Activated naive CD4-positive, alpha-beta T cell treated with anti-CD3 and anti-CD28 coated beads, Interleukin-2, amount 50 U/mL, for 24 hours (primary cell): ENCODE measurements at regions not wholly inside any gene's neighbourhood (a gene's known extent, or its start where the extent isn't known, plus 50 kb on each side); places are given as distances from the start of the nearest gene placed in this dataset.
"Not testable (repeated sequence)": the region's sequence is repeated elsewhere in the genome, so short reads cannot be mapped to it uniquely, and the experiment has no call there.

Source experiments
- H3K27ac Mint-ChIP-seq: one replicate; pipeline ENCODE4 v1.8.0; 2021; ENCODE audit warnings: mild to moderate bottlenecking, mixed read lengths
- H3K27me3 Mint-ChIP-seq: one replicate; pipeline ENCODE4 v1.8.0; 2021; ENCODE audit warnings: mixed read lengths
- H3K36me3 Mint-ChIP-seq: one replicate; pipeline ENCODE4 v1.8.0; 2021; ENCODE audit warnings: mixed read lengths
- H3K4me1 Mint-ChIP-seq: one replicate; pipeline ENCODE4 v1.8.0; 2021; ENCODE audit warnings: mixed read lengths
- H3K4me3 Mint-ChIP-seq: one replicate; pipeline ENCODE4 v1.8.0; 2021; ENCODE audit warnings: mild to moderate bottlenecking, mixed read lengths
- H3K9me3 Mint-ChIP-seq: one replicate; pipeline ENCODE4 v1.8.0; 2021; ENCODE audit warnings: mixed read lengths

DNA sequence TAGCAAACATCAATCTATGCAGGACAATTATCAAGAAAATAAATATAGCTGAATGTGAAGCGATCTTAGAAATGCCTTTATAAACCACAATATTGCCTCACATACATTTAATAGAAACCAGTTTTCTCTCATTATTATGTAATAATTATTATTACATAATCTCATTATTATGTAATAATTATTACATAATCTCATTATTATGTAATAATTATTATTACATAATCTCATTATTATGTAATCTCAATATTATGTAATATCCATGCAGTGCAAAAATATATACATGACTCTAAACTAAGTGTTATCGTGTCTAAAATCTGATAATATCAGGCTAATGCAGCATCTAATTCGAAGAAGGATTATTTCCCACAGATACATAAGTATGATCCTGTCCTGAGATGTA is 563.9 kb upstream of the SEMA6A start:
- Mint-ChIP-seq H3K4me1 (no peaks in the 10 kb centered on the region), H3K9me3 (peaks cover 10% of the 10 kb centered on the region), H3K27me3 (no peaks in the 10 kb centered on the region), H3K36me3 (no peaks in the 10 kb centered on the region), H3K27ac (no peak overlapping the region), H3K4me3 (no peak overlapping the region)

GRCh38 chr5:117135851-117136250 is 561.2 kb upstream of the SEMA6A start:
- Mint-ChIP-seq H3K27ac (no peak overlapping the region), H3K4me1 (no peaks in the 10 kb centered on the region), H3K27me3 (no peaks in the 10 kb centered on the region), H3K4me3 (no peak overlapping the region), H3K9me3 (peaks cover 7% of the 10 kb centered on the region), H3K36me3 (no peaks in the 10 kb centered on the region)

- Mint-ChIP-seq H3K4me3 (no peak overlapping the region), H3K36me3 (no peaks in the 10 kb centered on the region), H3K4me1 (no peaks in the 10 kb centered on the region), H3K9me3 (no peaks in the 10 kb centered on the region), H3K27me3 (no peaks in the 10 kb centered on the region), H3K27ac (no peak overlapping the region)
Measured at GRCh38 chr5:117133198-117133597, 558.6 kb upstream of the SEMA6A start.

DNA sequence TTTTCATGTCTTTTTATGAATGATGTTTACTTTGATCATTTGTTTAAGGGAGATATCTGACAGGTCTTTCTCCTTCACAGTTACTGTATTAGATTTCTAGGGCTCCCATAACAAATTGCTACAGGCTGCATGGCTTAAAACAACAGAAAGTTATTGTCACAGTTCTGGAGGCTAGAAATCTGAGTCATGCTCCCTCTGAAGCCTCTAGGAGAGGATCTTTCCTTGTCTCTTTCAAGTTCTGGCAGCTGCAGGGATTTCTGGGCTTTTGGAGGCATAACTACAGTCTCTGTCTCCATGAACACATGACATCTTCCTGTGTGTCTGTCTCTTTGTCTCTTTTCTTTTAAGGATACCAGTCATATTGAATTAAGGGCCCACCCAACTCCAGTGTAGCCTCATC is 557.3 kb upstream of the SEMA6A start:
- Mint-ChIP-seq H3K9me3 (no peaks in the 10 kb centered on the region), H3K4me1 (no peaks in the 10 kb centered on the region), H3K27ac (no peak overlapping the region), H3K27me3 (no peaks in the 10 kb centered on the region), H3K4me3 (no peak overlapping the region), H3K36me3 (no peaks in the 10 kb centered on the region)

DNA sequence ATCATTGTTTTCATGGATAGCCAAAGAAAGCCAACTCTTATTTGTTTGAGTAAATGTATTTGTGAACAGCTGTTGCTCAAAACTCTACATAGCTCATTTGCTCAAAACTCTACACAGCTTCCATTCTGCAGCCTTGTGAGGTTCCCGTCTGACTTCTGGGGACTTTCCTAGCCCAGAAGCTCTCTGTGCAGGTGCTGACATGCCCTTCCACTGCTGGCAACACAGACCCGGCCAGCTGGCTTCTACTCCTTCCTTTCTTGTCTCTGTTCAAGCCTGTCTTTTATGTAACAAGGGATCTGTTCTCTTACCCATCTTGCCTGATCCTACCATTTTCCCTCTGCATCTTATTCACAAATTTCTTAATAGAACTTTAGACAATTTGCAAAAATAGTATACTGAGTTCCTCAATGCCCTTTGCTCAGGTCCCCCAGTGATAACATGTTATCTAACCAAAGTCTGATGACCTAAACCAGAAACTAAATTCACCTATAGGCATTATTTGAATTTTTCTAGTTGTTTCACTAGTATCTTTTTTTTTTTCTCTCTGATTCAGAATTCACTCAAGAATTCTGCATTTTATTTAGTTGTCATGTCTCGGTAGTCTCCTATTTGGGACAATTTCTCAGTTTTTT is 556.5 kb upstream of the SEMA6A start:
- Mint-ChIP-seq H3K27me3 (no peaks in the 10 kb centered on the region), H3K27ac (no peak overlapping the region), H3K36me3 (no peaks in the 10 kb centered on the region), H3K4me3 (no peak overlapping the region), H3K4me1 (no peaks in the 10 kb centered on the region), H3K9me3 (no peaks in the 10 kb centered on the region)

GRCh38 chr5:117118499-117118898 is 543.9 kb upstream of the SEMA6A start:
- Mint-ChIP-seq H3K4me1 (no peaks in the 10 kb centered on the region), H3K4me3 (no peak overlapping the region), H3K27ac (no peak overlapping the region), H3K9me3 (peaks cover 13% of the 10 kb centered on the region), H3K36me3 (no peaks in the 10 kb centered on the region), H3K27me3 (no peaks in the 10 kb centered on the region)

- not testable (repeated sequence) for H3K27me3 Mint-ChIP-seq, H3K27ac Mint-ChIP-seq, H3K36me3 Mint-ChIP-seq, H3K9me3 Mint-ChIP-seq, H3K4me3 Mint-ChIP-seq, H3K4me1 Mint-ChIP-seq
Measured at GRCh38 chr5:117117314-117117713, 542.7 kb upstream of the SEMA6A start.

DNA sequence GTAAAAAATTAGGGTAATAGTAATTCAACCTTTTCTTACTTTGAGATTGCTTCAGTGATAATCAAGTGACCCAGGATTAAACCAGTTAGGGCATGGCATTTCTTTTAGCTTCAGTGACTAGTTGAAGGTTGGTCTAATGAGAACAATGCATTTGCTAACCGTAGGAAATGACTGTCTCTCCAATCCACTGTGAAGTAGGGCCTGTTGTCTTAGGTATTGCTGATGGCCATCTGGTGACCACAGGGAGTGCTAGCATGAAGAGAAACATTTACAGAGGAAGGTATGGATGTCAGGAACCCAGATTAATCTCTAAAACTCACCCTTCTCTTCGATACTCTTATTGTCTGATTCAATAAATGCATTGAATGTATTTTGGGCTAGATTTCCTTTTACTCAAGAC is 535.9 kb upstream of the SEMA6A start:
- Mint-ChIP-seq H3K27ac (no peak overlapping the region), H3K9me3 (no peaks in the 10 kb centered on the region), H3K27me3 (no peaks in the 10 kb centered on the region), H3K4me3 (no peak overlapping the region), H3K4me1 (no peaks in the 10 kb centered on the region), H3K36me3 (no peaks in the 10 kb centered on the region)

DNA sequence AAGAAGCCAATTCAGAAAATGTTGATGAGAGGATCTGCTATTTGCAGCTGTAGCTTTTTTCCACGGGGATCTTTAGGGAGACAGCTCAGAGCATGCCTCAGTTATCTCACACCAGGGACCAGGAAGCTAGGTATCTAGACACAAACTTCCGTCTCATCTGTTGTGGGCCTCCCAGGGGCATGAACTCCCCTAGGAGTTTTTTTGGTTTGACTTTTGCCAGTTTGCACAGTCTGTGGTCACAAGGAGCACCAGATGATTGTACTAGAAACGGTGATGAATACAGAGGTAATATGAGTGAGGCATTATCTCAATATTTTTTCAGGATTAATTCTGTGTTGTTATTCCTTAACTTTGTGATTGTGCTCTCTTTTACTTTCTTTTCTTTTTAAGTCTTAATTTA is 533.2 kb upstream of the SEMA6A start:
- Mint-ChIP-seq H3K27me3 (no peaks in the 10 kb centered on the region), H3K9me3 (no peaks in the 10 kb centered on the region), H3K36me3 (no peaks in the 10 kb centered on the region), H3K4me3 (no peak overlapping the region), H3K27ac (no peak overlapping the region), H3K4me1 (no peaks in the 10 kb centered on the region)

GRCh38 chr5:117103703-117104102 is 529.1 kb upstream of the SEMA6A start:
- Mint-ChIP-seq H3K9me3 (no peaks in the 10 kb centered on the region), H3K27ac (no peak overlapping the region), H3K27me3 (no peaks in the 10 kb centered on the region), H3K4me1 (no peaks in the 10 kb centered on the region), H3K4me3 (no peak overlapping the region), H3K36me3 (no peaks in the 10 kb centered on the region)

- no peaks in the 10 kb centered on the region for H3K27me3 Mint-ChIP-seq
- H3K36me3 Mint-ChIP-seq, result no peaks in the 10 kb centered on the region
- no peaks in the 10 kb centered on the region for H3K4me1 Mint-ChIP-seq
- H3K27ac Mint-ChIP-seq, result no peak overlapping the region
- H3K4me3 Mint-ChIP-seq, result no peak overlapping the region
- H3K9me3 Mint-ChIP-seq, result no peaks in the 10 kb centered on the region
Measured at GRCh38 chr5:117102591-117102990, 528.0 kb upstream of the SEMA6A start.

DNA sequence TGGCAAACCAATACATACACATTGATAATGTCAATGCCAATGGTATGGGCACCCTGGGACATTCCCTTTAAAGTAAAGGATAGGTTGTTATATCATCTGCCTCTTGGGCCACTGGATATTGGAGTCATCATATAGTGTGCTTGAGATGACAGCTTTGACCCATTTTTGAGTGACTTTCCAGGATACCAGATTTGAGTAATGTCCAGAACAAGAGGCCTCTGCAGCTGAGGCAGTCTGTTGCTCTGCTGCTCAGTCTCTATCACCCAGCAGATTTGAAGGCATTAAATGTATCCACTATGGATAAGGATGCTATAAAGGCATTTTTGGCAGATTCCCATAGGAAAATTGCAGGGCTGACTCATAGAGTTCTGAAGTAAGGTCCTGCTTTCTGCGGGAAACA is 525.6 kb upstream of the SEMA6A start:
- H3K27ac Mint-ChIP-seq, result no peak overlapping the region

GRCh38 chr5:117098094-117098493 is 523.5 kb upstream of the SEMA6A start:
- Mint-ChIP-seq H3K4me3 (no peak overlapping the region), H3K27me3 (no peaks in the 10 kb centered on the region), H3K27ac (no peak overlapping the region), H3K36me3 (no peaks in the 10 kb centered on the region), H3K9me3 (no peaks in the 10 kb centered on the region), H3K4me1 (no peaks in the 10 kb centered on the region)

More for the DNA sequence above, 525.6 kb upstream of the SEMA6A start:
- H3K36me3 Mint-ChIP-seq, result no peaks in the 10 kb centered on the region
- H3K9me3 Mint-ChIP-seq, result no peaks in the 10 kb centered on the region
- no peak overlapping the region for H3K4me3 Mint-ChIP-seq
- no peaks in the 10 kb centered on the region for H3K4me1 Mint-ChIP-seq
- H3K27me3 Mint-ChIP-seq, result no peaks in the 10 kb centered on the region

DNA sequence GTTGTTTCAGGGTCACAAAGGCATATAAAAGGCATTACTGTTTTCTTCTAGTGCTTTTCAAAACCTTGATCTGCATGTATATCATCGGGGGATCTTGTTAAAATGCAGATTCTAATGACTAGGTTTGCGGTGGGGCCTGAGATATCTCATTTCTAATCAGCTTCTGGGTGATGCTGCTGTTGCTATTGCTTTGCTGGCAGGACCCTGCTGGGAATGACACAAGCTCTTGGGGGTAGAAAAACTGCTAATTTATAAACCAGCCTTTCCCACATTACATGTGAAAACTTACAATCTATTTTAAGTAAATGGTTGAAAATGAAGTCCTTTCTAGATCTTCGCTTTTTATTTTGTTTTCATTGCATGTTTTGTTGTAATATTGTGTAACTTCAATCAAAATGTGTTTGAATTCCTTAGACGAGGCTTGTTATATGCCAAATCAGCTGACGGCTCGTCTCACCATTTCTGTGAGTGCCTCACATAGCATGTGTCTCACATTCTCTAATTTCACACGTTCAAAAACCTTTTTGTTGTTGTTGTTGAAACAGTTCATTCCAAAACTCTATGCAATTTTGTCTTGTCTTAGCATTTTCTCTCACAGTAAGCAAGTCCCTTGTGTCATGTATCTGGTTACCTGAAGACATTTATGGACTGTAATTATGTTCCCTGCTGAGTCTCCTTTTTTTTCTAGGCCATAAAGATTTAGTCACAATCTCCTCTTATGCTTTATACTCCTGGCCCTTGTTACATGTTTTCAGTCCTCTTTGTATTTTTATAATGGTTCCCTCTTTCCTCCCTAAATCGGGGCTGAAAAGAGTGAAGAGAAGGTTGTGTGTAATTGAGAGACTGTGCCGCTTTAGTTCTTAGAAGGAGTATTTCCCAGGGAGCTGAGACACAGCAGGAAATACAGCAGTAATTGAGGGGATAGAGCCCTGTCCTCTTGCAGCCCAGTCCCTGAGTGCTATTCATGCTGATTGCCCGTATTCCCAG is 521.0 kb upstream of the SEMA6A start:
- Mint-ChIP-seq H3K4me3 (no peak overlapping the region), H3K9me3 (no peaks in the 10 kb centered on the region), H3K27me3 (no peaks in the 10 kb centered on the region), H3K27ac (no peak overlapping the region), H3K4me1 (no peaks in the 10 kb centered on the region), H3K36me3 (no peaks in the 10 kb centered on the region)

DNA sequence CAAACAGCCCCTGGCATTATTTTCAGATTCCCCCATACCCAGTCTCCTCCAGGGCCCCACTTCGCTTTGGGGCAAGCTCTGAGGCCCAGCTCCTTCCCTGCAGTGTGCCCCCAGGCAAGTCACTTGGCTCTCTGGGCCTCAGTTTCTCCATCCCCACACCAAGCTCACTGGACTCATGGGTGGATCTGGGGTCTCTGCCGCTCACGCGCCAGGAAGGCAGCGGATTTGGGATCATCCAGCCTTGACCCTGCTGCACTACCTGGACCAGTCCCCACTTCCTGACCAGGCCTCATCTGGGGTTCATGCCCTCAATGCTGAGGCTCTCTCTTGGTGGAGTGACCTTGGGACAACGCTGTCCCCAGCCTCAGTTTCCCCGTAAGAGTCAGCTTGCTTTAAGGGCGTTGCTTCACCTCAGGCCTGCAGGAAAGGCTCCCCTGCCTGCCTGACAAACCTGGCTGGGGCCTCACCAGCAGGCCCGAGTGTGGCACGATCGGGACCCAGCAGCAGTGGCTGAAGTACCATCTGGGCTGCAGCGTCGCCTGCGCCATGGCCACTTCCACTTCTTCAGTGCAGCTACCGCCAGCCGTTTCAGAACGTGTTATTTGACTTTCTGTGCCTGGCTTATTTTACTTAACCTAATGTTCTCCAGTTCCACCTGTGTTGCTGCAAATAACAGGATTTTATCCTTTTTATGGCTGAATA is 519.6 kb upstream of the SEMA6A start:
- Mint-ChIP-seq H3K27ac (no peak overlapping the region), H3K36me3 (no peaks in the 10 kb centered on the region), H3K9me3 (no peaks in the 10 kb centered on the region), H3K27me3 (no peaks in the 10 kb centered on the region), H3K4me3 (no peak overlapping the region), H3K4me1 (no peaks in the 10 kb centered on the region)

DNA sequence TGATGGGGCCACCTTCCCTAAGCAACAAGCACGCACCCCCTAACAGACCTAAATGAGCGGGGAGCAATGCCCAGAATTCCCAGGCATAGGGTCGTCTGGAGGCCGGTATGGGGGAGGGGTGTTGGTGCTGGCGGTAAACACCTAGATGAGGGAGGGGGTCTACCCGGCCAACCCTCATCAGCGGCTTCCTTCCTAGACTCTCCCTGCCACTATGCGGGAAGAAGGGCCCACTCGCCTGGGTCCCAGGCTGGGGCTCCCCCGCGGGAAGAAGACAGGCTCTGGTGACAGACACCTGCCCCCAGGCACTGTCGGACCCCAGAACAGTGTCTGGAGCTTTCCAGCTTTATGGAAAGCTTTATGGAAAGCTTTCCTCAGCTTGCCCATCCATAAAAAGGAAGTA is 519.0 kb upstream of the SEMA6A start:
- Mint-ChIP-seq H3K27ac (no peak overlapping the region), H3K4me1 (no peaks in the 10 kb centered on the region), H3K4me3 (no peak overlapping the region), H3K9me3 (no peaks in the 10 kb centered on the region), H3K36me3 (no peaks in the 10 kb centered on the region), H3K27me3 (no peaks in the 10 kb centered on the region)
